Uterus (tissue), 3 donors: ENCODE measurements at regions not wholly inside any gene's neighbourhood (a gene's known extent, or its start where the extent isn't known, plus 50 kb on each side); places are given as distances from the start of the nearest gene placed in this dataset.

Source experiments
- DNase-seq, 2 donors: peaks; one replicate each; pipeline ENCODE4 v3.0.0-alpha.2; 2019 to 2020
- H3K27ac ChIP-seq, 2 donors: fragments of 200-600 bp; sonication (generic); 1 replicate in 1 of 2; 2 replicates in 1 of 2; pipeline ENCODE4 v1.5.1; 2016 to 2018
- H3K27me3 ChIP-seq, 2 donors: fragments of 200-600 bp; sonication (generic); one replicate each; pipeline ENCODE4 v1.5.1; 2018 to 2019; ENCODE audit warnings: control low read depth in 1 of 2
- H3K36me3 ChIP-seq, 2 donors: fragments of 200-600 bp; sonication (generic); one replicate each; pipeline ENCODE4 v1.5.1; 2019; ENCODE audit warnings: control low read depth in 1 of 2
- H3K4me1 ChIP-seq, 2 donors: fragments of 200-600 bp; sonication (generic); one replicate each; pipeline ENCODE4 v1.5.1; 2018 to 2019; ENCODE audit warnings: control low read depth in 1 of 2
- H3K4me3 ChIP-seq, 2 donors: fragments of 200-600 bp; sonication (generic); 1 replicate in 1 of 2; 2 replicates in 1 of 2; pipeline ENCODE4 v1.5.1; 2018 to 2019; ENCODE audit warnings: mild to moderate bottlenecking in 1 of 2
- H3K9me3 ChIP-seq, 2 donors: fragments of 200-600 bp; sonication (generic); one replicate each; pipeline ENCODE4 v1.5.1; 2019; ENCODE audit warnings: control low read depth in 1 of 2
- POLR2A ChIP-seq, 2 donors: fragments of 450-650 bp; IDR thresholded peaks; one replicate each; pipeline ENCODE4 v1.6.1; 2016; ENCODE audit warnings: antibody characterized with exemption in 2 of 2, mild to moderate bottlenecking in 1 of 2, moderate library complexity in 1 of 2
- intact Hi-C: fragments of 100-400 bp; cut with DNase I; formaldehyde crosslinking; loops from one replicate; pipeline ENCODE4 v1.15.1; 2023; ENCODE audit warnings: low total_unique reads
- TF ChIP-seq, protein P1 (sequence below), 4 experiments: fragments of 200-600 bp in 2 of 4; fragments of 450-650 bp in 2 of 4; sonication (generic) in 2 of 4; IDR thresholded peaks; one replicate each; pipeline ENCODE4 v1.5.1; 2016 to 2019; ENCODE audit warnings: antibody characterized with exemption in 4 of 4, mild to moderate bottlenecking in 2 of 4, moderate library complexity in 1 of 4
- donor health status: DM: yes; HTN: yes; CAD: no.

GRCh38 chr1:87450615-87451209 is 122.0 kb downstream of the LMO4 start:
- DNase-seq: no peak

GRCh38 chr1:87451229-87451920 is 122.7 kb downstream of the LMO4 start:
- no peak for TF ChIP-seq POLR2A (IDR thresholded peaks at IDR 0.05)
- TF ChIP-seq, protein P1, sequence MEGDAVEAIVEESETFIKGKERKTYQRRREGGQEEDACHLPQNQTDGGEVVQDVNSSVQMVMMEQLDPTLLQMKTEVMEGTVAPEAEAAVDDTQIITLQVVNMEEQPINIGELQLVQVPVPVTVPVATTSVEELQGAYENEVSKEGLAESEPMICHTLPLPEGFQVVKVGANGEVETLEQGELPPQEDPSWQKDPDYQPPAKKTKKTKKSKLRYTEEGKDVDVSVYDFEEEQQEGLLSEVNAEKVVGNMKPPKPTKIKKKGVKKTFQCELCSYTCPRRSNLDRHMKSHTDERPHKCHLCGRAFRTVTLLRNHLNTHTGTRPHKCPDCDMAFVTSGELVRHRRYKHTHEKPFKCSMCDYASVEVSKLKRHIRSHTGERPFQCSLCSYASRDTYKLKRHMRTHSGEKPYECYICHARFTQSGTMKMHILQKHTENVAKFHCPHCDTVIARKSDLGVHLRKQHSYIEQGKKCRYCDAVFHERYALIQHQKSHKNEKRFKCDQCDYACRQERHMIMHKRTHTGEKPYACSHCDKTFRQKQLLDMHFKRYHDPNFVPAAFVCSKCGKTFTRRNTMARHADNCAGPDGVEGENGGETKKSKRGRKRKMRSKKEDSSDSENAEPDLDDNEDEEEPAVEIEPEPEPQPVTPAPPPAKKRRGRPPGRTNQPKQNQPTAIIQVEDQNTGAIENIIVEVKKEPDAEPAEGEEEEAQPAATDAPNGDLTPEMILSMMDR (IDR thresholded peaks at IDR 0.05): no peak
- Histone ChIP-seq H3K36me3 (no peaks in the 10 kb centered on the region), H3K9me3 (no peaks in the 10 kb centered on the region), H3K27me3 (no peaks in the 10 kb centered on the region), H3K27ac (no peak overlapping the region), H3K4me1 (no peaks in the 10 kb centered on the region), H3K4me3 (no peak overlapping the region)
- intact Hi-C loops: no loop called here
- DNase-seq: no peak

More at GRCh38 chr1:87450615-87451209, 122.0 kb downstream of the LMO4 start:
- Histone ChIP-seq H3K36me3 (no peaks in the 10 kb centered on the region), H3K9me3 (no peaks in the 10 kb centered on the region), H3K4me1 (no peaks in the 10 kb centered on the region), H3K27me3 (no peaks in the 10 kb centered on the region), H3K4me3 (no peak overlapping the region), H3K27ac (no peak overlapping the region)
- intact Hi-C loops: no loop called here
- TF ChIP-seq, protein P1 (IDR thresholded peaks at IDR 0.05): no peak
- TF ChIP-seq POLR2A (IDR thresholded peaks at IDR 0.05): no peak

DNA sequence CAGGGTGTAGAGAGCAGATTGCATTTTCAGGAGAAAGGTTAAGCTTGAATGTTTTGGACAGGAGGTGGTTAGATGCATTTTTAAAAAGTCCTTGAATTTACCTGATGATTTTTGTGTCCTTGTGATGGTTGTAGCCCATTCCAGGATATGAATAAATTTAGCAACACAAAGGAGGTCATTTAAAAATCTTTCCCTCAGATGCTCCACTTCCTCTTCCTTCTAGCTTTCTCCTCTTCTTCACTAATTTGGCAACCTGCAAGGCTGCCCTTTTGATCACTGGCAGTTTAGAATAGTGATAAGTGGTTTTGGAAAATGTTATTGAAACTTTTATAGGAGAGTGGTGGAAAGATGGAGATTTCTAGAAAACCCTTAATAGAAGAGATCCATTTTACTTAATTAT is 124.0 kb downstream of the LMO4 start:
- DNase-seq: no peak
- Histone ChIP-seq H3K36me3 (no peaks in the 10 kb centered on the region), H3K9me3 (no peaks in the 10 kb centered on the region), H3K4me1 (no peaks in the 10 kb centered on the region), H3K27ac (no peak overlapping the region), H3K27me3 (no peaks in the 10 kb centered on the region), H3K4me3 (no peak overlapping the region)
- intact Hi-C loops: no loop called here
- TF ChIP-seq POLR2A (IDR thresholded peaks at IDR 0.05): no peak
- TF ChIP-seq, protein P1 (IDR thresholded peaks at IDR 0.05): no peak

- no peaks in the 10 kb centered on the region for H3K36me3 ChIP-seq
- H3K4me3 ChIP-seq: no peak overlapping the region
- no peaks in the 10 kb centered on the region for H3K4me1 ChIP-seq
- no peaks in the 10 kb centered on the region for H3K27me3 ChIP-seq
- TF ChIP-seq, protein P1 (IDR thresholded peaks at IDR 0.05): no peak
- TF ChIP-seq POLR2A (IDR thresholded peaks at IDR 0.05): no peak
- H3K9me3 ChIP-seq: no peaks in the 10 kb centered on the region
- H3K27ac ChIP-seq: no peak overlapping the region
- DNase-seq: no peak
- intact Hi-C loops: no loop called here
Observed at GRCh38 chr1:87457408-87457807, 128.7 kb downstream of the LMO4 start.

DNA sequence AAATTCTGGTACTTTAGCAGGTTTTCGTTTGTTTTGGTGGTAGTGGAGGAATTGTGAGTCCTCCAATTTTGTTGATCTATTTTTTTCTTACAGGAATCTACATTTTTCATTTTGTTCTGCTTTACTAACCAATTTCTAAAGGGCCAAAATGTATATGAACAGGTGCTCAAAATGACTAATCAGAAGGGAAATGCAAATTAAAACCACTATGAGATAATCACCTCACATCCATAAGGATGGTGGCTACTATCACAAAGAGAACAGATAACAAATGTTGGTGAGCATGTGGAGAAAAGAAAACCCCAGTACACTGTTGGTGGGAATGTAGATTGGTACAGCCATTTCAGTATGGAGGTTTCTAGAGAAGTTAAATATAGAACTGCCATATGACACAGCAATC is 134.2 kb downstream of the LMO4 start:
- no peak overlapping the region for H3K27ac ChIP-seq
- intact Hi-C loops: no loop called here

More for the DNA sequence above, 134.2 kb downstream of the LMO4 start:
- Histone ChIP-seq H3K9me3 (no peaks in the 10 kb centered on the region), H3K27me3 (no peaks in the 10 kb centered on the region), H3K4me1 (no peaks in the 10 kb centered on the region), H3K36me3 (no peaks in the 10 kb centered on the region), H3K4me3 (no peak overlapping the region)
- no peak for DNase-seq
- no peak for TF ChIP-seq POLR2A (IDR thresholded peaks at IDR 0.05)
- TF ChIP-seq, protein P1 (IDR thresholded peaks at IDR 0.05): no peak
